ENCODE measurements at regions not wholly inside any gene's neighbourhood (a gene's known extent, or its start where the extent isn't known, plus 50 kb on each side); places are given as distances from the start of the nearest gene placed in this dataset.

DNA sequence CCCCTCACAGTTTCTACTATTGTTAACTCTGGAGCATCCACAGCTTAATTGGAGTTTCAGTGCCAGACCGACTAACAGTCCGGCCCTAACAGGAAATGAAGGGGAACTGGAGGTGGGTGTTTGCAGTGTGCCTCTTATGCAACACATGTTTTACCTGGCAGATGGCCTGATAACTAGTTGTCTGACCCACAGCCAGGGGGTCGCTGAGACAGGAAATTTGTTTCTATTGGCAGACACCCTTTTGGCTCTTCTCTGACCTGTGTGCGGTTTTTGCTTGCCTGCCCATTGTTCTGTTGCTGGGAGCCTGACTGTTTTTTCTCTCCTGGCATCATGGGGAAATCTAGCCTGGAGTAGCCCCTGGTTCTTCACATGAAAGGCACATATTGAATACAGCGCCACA, 1329.8 kb downstream of the DSC3 start:
- no peaks in the 10 kb centered on the region for H3K27me3 ChIP-seq
- no peaks in the 10 kb centered on the region for H3K9me3 ChIP-seq (ENCODE audit: low read depth)
- H3K27ac ChIP-seq: no peak overlapping the region
- H3K4me3 ChIP-seq: no peak overlapping the region
- no peak for DNase-seq (ENCODE audit: low read depth in 1 of 2, low spot score in 1 of 2)
- TF ChIP-seq, protein P1, sequence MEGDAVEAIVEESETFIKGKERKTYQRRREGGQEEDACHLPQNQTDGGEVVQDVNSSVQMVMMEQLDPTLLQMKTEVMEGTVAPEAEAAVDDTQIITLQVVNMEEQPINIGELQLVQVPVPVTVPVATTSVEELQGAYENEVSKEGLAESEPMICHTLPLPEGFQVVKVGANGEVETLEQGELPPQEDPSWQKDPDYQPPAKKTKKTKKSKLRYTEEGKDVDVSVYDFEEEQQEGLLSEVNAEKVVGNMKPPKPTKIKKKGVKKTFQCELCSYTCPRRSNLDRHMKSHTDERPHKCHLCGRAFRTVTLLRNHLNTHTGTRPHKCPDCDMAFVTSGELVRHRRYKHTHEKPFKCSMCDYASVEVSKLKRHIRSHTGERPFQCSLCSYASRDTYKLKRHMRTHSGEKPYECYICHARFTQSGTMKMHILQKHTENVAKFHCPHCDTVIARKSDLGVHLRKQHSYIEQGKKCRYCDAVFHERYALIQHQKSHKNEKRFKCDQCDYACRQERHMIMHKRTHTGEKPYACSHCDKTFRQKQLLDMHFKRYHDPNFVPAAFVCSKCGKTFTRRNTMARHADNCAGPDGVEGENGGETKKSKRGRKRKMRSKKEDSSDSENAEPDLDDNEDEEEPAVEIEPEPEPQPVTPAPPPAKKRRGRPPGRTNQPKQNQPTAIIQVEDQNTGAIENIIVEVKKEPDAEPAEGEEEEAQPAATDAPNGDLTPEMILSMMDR (IDR thresholded peaks at IDR 0.05; ENCODE audit: low read depth, low read length): no peak
- H3K4me1 ChIP-seq (ENCODE audit: low read depth): no peaks in the 10 kb centered on the region
- H3K36me3 ChIP-seq: no peaks in the 10 kb centered on the region

DNA sequence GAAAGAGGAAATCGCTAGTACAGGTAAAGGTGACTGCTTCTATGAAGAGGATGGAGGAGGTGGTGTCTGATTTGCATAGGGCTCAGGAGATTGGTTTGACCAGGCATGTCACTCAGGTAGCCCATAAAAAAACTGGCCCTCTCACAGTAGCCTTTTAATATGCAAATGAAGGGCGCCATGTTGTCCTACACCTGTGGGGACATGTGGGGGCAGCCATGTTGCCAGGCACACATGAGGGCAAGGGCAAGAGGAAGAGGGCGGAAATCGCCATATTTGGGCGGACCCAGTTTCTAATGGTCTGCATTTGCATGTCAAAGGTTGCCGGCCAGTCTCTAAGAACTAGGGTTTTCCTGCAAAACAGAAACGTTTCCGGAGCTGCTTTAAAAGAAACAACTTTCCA, 1330.6 kb downstream of the DSC3 start:
- Histone ChIP-seq H3K4me3 (no peak overlapping the region), H3K36me3 (no peaks in the 10 kb centered on the region), H3K27me3 (no peaks in the 10 kb centered on the region), H3K9me3 (ENCODE audit: low read depth) (no peaks in the 10 kb centered on the region), H3K4me1 (ENCODE audit: low read depth) (no peaks in the 10 kb centered on the region), H3K27ac (no peak overlapping the region)
- TF ChIP-seq, protein P1 (IDR thresholded peaks at IDR 0.05; ENCODE audit: low read depth, low read length): no peak
- no peak for DNase-seq (ENCODE audit: low read depth in 1 of 2, low spot score in 1 of 2)

DNA sequence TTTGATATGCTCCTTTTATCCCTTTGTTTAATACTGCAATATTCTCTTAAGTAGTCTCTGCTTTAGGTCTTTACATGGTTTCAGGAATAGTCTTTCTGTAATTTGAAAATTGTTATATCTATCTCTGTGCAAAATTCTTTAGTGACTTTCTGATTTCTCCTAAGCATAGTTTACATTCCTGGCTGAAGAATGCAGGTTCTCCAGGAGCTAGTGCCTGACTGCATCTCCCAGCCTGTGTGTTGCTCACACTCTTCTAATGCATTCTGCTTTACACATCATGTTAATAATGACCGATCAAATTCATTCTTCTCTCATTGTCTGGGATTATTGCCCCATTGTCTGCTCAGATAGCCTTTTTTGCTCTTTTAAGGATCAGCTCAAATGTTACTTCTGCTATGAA, 1349.2 kb downstream of the DSC3 start:
- H3K4me1 ChIP-seq (ENCODE audit: low read depth): no peaks in the 10 kb centered on the region
- no peaks in the 10 kb centered on the region for H3K27me3 ChIP-seq
- H3K27ac ChIP-seq: no peak overlapping the region
- H3K4me3 ChIP-seq: no peak overlapping the region
- TF ChIP-seq, protein P1 (IDR thresholded peaks at IDR 0.05; ENCODE audit: low read depth, low read length): no peak
- no peaks in the 10 kb centered on the region for H3K36me3 ChIP-seq
- DNase-seq (ENCODE audit: low read depth in 1 of 2, low spot score in 1 of 2): peak in 1 of 2 donors; percentile 9
- H3K9me3 ChIP-seq (ENCODE audit: low read depth): no peaks in the 10 kb centered on the region

DNA sequence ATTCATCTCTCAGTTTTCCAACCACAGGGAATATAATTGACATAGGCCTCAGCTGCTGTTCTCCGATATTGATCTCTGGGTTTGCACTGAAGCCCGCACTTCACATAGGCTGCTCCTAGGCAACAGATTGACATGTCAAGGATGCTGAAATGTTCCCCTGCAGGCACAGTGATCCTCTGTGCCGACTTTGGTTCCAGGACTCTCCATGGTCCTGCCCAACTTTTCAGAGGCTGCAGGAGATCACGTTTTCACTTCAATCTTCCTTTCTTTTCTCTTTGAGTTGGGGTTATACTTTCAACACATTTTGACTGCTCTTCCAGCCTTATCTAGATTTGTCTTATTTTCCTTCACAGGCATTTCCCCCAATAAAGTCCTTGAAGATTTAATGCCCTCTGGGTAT, 1361.0 kb downstream of the DSC3 start:
- Histone ChIP-seq H3K9me3 (ENCODE audit: low read depth) (no peaks in the 10 kb centered on the region), H3K36me3 (no peaks in the 10 kb centered on the region), H3K27me3 (no peaks in the 10 kb centered on the region), H3K4me3 (no peak overlapping the region), H3K27ac (no peak overlapping the region), H3K4me1 (ENCODE audit: low read depth) (no peaks in the 10 kb centered on the region)
- TF ChIP-seq, protein P1 (IDR thresholded peaks at IDR 0.05; ENCODE audit: low read depth, low read length): no peak
- DNase-seq (ENCODE audit: low read depth in 1 of 2, low spot score in 1 of 2): no peak

DNA sequence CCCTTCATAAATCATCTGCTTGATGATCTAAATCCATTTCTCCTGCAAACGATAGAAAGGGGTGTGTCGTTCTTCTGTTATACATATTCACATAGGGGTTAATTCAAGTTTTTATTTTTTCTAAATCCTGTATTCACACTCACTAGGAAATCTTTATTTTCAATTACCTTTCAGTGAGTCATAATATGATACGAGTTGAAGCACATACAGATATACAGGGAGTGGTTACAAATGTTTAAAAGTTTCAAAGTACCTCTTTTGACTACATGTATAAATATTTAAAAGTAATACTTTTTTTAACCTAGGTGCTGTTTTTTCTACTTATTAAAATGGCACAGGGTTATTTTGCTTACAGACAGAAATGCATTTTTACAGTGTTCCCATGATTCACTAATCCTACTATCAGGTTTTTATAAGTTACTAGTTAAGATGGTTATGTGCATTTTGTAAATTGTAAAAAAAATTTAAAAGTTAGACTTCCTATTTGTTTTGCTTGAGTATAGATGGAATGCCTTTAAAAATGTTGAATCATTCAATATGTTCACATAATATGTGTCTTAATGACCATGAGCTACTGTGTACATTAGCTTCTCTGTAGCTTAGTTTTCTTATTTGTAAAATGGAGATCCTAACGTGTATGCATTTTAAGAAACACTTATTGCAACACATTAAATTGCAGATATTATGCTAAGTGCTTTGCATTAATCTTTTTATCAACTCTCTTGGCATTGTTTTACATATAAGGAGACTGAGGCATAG, 1378.1 kb downstream of the DSC3 start:
- Histone ChIP-seq H3K9me3 (ENCODE audit: low read depth) (no peaks in the 10 kb centered on the region), H3K4me1 (ENCODE audit: low read depth) (peaks cover 20% of the 10 kb centered on the region), H3K27me3 (no peaks in the 10 kb centered on the region), H3K27ac (no peak overlapping the region), H3K4me3 (no peak overlapping the region), H3K36me3 (no peaks in the 10 kb centered on the region)
- TF ChIP-seq, protein P1 (IDR thresholded peaks at IDR 0.05; ENCODE audit: low read depth, low read length): no peak
- no peak for DNase-seq (ENCODE audit: low read depth in 1 of 2, low spot score in 1 of 2)
